Stimulated activated CD4-positive, alpha-beta T cell treated with anti-CD3 and anti-CD28 coated beads, Interleukin-1b, Interleukin-23, amount 100 ng/mL, for 24 hours (primary cell): ENCODE measurements at regions not wholly inside any gene's neighbourhood (a gene's known extent, or its start where the extent isn't known, plus 50 kb on each side); places are given as distances from the start of the nearest gene placed in this dataset.

Experiments
- DNase-seq, 4 experiments: peaks; one replicate each; pipeline ENCODE4 v3.0.0-alpha.2; 2020; ENCODE audit warnings: low read depth in 4 of 4, low spot score in 1 of 4

- no peak for DNase-seq
Observed at GRCh38 chr11:91263496-91264365, 960.9 kb upstream of the FAT3 start.

- DNase-seq: no peak
Observed at GRCh38 chr11:91261513-91261912, 963.1 kb upstream of the FAT3 start.

GRCh38 chr11:91258876-91259275 is 965.7 kb upstream of the FAT3 start:
- no peak for DNase-seq

DNA sequence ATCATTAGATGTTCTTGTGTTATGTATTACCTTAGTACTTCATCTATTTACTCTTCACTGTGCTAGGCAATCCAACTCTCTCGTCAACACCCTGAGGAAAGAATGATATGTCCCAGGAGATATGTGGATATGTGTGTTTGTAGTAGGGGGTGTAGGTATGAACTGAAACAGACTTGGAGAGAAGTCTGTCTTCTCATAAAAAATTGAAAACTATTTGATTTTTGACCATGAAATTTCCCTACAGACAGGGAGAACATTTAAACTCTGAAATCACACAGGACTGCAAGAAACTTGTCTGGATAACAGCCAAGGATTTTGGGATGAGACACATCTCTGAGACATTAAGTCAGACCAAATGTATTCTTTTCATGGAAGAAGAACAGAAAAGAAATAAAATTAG is 967.0 kb upstream of the FAT3 start:
- DNase-seq: no peak

- DNase-seq: no peak
Observed at GRCh38 chr11:91248199-91248807, 976.3 kb upstream of the FAT3 start.

- no peak for DNase-seq
Observed at GRCh38 chr11:91247009-91247735, 977.4 kb upstream of the FAT3 start.

GRCh38 chr11:91244912-91245311 is 979.7 kb upstream of the FAT3 start:
- no peak for DNase-seq

DNA sequence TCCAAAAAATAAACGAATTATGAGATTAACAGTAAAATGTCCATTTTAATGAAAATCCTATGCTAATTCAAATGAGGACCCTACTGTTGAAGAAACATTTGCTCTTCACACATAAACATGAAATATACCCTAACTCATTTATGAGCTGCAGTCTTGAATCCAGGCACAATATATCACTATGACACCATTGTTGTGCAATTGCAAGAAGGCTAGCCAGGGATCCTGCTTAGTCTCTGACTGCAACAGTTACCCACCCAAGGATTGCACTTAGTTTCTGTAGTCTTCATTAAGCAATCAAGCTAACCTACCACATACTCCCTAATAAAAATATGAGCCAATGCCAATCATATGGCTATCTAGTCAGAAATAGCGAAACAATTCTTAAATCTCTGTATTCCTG is 981.0 kb upstream of the FAT3 start:
- DNase-seq: no peak

- DNase-seq: no peak
Observed at GRCh38 chr11:91243051-91243450, 981.6 kb upstream of the FAT3 start.

DNA sequence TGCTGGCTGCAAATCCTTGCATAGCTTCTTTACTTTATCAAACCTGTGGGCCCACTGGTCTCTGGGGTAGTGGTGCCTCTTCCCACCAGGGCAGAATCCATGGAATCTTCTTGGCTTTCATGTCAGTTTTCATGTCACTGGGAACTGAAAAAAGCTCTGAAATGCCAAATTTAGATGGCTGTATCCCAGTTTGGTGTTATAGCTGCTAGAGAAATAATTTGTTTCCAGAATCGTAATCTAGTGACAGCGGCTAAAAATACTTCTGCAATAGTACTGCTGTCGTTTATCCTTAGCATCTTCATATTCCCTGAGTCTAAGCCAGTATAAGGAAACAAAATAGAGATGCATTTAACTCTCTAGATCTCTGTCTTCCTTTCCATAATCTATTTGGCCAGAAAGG is 983.4 kb upstream of the FAT3 start:
- DNase-seq: no peak

- no peak for DNase-seq
Observed at GRCh38 chr11:91239359-91239758, 985.3 kb upstream of the FAT3 start.

DNA sequence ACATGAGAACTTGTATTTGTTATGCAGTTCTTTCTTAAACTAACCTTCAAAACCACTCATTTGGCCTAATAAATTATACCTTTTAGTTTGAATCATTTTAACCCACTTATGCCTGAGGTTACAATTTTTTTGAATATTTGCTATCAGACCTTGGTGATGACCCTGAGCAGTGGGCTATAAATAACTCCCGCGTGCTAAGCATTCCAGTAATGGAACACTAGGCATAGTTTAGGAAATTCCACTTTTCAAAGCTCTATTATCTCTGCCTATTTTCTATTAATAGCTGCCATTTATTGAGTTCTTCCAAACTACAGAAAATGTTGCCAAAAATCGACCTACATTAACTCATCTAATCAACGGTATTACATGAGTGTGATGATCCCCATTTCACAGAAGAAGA is 993.4 kb upstream of the FAT3 start:
- no peak for DNase-seq

GRCh38 chr11:91230647-91231046 is 994.0 kb upstream of the FAT3 start:
- DNase-seq: no peak

GRCh38 chr11:91222830-91223229 is 1000.0 kb upstream of the CHORDC1 start:
- DNase-seq: no peak

DNA sequence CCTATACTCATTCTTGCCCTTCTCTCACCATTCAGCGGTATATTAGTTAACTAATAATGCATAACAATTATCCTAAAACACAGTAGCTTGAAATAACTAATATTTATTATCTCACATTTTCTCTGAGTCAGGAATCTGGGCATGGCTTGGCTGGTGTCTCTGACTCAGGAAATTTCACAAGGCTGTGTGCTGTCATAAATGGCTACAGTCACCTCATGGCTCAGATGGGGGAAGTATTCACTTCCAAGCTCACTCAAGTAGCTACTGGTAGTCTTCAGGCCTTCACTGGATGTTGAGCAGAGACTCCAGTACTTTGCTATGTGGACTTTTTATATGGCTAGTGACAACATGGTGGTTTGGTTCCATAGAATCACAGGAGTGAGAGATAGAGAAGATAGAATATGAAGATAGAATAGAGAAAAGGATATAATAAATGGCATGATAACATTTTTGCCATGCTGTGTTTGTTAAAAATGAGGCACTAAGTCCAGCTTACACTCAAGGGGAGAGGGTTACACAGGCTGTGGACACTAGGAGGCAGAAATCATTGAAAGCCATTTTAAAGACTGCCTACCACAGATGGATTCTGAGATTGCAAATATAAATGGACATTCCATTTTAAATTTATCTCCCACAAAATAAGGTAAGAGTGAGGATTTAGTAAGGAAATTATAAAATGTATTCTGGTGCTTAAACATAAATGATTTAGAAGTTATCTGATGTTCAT is 997.8 kb upstream of the CHORDC1 start:
- DNase-seq: no peak

GRCh38 chr11:91219535-91219934 is 996.7 kb upstream of the CHORDC1 start:
- DNase-seq: no peak

DNA sequence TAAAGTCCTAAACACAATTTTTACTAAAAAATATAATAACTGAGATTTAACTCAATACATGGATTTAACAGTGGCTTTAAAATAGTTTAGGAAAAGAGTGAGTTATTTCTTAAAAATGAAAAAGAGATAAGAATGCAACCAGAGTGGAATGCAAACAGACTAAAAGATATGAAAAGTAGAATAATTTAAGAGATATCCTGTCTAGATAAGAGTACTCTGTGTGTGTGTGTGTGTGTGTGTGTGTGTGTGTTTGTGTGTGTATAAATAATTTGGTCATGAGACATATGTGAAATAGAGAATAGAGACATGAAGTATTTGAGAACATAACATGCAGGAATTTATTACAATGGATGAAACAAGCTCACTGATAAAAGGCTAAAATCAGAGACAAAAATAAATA is 986.9 kb upstream of the CHORDC1 start:
- no peak for DNase-seq

DNA sequence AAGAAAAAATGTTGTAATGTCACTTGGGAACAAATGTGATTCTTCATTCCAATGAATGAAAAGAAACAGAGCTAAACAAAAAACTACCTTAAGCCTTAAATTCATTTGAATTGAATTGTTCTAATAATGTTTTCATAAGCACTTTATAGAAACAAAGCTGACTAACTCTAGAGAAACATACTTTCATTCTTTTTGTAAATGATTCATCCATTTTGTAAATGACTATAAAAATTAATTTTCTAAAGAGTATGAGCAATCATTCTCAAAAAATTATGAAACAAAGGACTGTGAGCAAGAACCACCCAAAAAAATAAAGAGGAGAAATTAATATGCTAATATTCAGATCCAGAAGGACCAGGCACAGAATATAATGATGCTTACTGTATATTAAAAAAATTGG is 986.5 kb upstream of the CHORDC1 start:
- DNase-seq: no peak

- DNase-seq: no peak
Observed at GRCh38 chr11:91199866-91200265, 977.0 kb upstream of the CHORDC1 start.

DNA sequence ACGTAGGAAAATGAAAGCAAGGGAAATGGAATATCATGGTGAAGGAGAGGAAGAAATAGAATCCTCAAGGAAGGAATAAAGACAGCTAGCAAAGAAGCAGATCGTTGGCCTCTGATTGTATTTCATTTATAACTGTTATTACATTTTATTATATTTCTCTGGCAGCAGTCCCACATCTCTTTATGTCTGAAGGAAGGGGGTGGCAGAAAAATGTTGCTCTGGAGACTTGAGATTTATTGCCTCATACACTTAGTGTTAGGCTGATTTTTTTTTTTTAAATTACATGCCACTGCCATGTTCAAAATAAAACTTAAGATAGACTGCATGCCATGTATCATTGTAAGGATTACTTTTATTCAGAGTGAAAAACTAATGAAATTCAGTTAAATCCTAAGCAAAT is 971.7 kb upstream of the CHORDC1 start:
- no peak for DNase-seq

DNA sequence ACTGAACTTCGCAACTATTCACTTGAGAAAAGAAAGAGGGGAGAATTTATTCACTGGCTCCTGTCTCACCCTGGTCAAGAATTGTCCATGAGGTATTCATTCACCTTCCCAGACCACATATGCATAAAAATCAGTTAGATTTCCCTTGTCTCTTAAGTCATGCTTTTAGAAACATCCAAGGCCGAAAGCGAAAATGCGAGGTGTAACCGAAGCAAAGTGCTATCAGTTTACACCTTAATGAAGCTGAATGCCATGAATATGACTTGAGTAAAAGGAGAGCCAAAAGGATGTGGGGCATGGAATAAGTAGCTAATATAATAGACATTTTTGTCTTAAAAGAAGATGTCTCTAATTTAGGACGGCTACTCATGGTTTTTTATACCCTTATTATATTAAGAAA is 965.6 kb upstream of the CHORDC1 start:
- no peak for DNase-seq

- no peak for DNase-seq
Observed at GRCh38 chr11:91187314-91187713, 964.5 kb upstream of the CHORDC1 start.
